ENCODE measurements at regions not wholly inside any gene's neighbourhood (a gene's known extent, or its start where the extent isn't known, plus 50 kb on each side); places are given as distances from the start of the nearest gene placed in this dataset.

GRCh38 chr10:64173826-64174225, 652.6 kb downstream of the REEP3 start (continued):
- TF ChIP-seq JUNB (IDR thresholded peaks at IDR 0.05; ENCODE audit: unreplicated experiment) (no peak), ETS1 (IDR thresholded peaks at IDR 0.05) (no peak), POLR2AphosphoS5 (IDR thresholded peaks at IDR 0.05; ENCODE audit: low read depth) (no peak), REST (IDR thresholded peaks at IDR 0.05; ENCODE audit: unreplicated experiment) (no peak), STAT1 (IDR thresholded peaks at IDR 0.05; ENCODE audit: unreplicated experiment) (no peak)

GRCh38 chr10:64174666-64175255, 653.6 kb downstream of the REEP3 start:
- no peaks in the 10 kb centered on the region for H3K4me1 Mint-ChIP-seq
- no peak for TF ChIP-seq ZNF462 (CRISPR knock-in tag; IDR thresholded peaks at IDR 0.05)
- TF ChIP-seq NANOG (IDR thresholded peaks at IDR 0.05; ENCODE audit: borderline replicate concordance): no peak
- no peak for TF ChIP-seq ZNF331 (CRISPR knock-in tag; IDR thresholded peaks at IDR 0.05; ENCODE audit: low read depth)
- no peak for TF ChIP-seq CTCF (conservative IDR thresholded peaks at IDR 0.05; ENCODE audit: low read depth in 2 of 2)
- no peak for TF ChIP-seq JUNB (IDR thresholded peaks at IDR 0.05; ENCODE audit: unreplicated experiment)

More at GRCh38 chr10:64174666-64175255, 653.6 kb downstream of the REEP3 start:
- no peaks in the 10 kb centered on the region for H3K9me3 Mint-ChIP-seq
- Histone ChIP-seq H3K27me3 (ENCODE audit: insufficient read depth) (no peaks in the 10 kb centered on the region), H3K4me2 (no peak overlapping the region), H3K79me2 (replicated peaks; ENCODE audit: insufficient read depth) (no peaks in the 10 kb centered on the region), H3K36me3 (ENCODE audit: insufficient read depth) (no peaks in the 10 kb centered on the region), H3K4me3 (no peak overlapping the region), H3K27ac (ENCODE audit: low read depth) (no peak overlapping the region), H3F3A (replicated peaks; ENCODE audit: low read depth) (no peaks in the 10 kb centered on the region), H4K20me1 (replicated peaks; ENCODE audit: insufficient read depth) (no peaks in the 10 kb centered on the region), H3K4me1 (ENCODE audit: insufficient read depth) (no peaks in the 10 kb centered on the region), H3K9me2 (ENCODE audit: insufficient read depth) (peaks cover 8% of the 10 kb centered on the region; the same call in 1 of the 2 replicates), H2AFZ (no peak overlapping the region)
- no peaks in the 10 kb centered on the region for H3K36me3 Mint-ChIP-seq (ENCODE audit: low read depth)
- no peaks in the 10 kb centered on the region for H3K27me3 Mint-ChIP-seq (ENCODE audit: insufficient read depth, low read depth, poor library complexity)
- DNase-seq (ENCODE audit: low spot score): no peak
- no peak overlapping the region for H3K27ac Mint-ChIP-seq
- no peak overlapping the region for H3K4me3 Mint-ChIP-seq
- no peak for ATAC-seq
